Peyer's patch (tissue), 4 donors: ENCODE measurements at regions not wholly inside any gene's neighbourhood (a gene's known extent, or its start where the extent isn't known, plus 50 kb on each side); places are given as distances from the start of the nearest gene placed in this dataset.

Experiments used
- DNase-seq, 3 donors: peaks; one replicate each; pipeline ENCODE4 v3.0.0-alpha.2; 2017 to 2019
- H3K27ac ChIP-seq, 4 donors: fragments of 200-600 bp; sonication (generic); one replicate each; pipeline ENCODE4 v1.5.1; 2016 to 2019
- H3K27me3 ChIP-seq, 2 donors: fragments of 200-600 bp; sonication (generic); one replicate each; pipeline ENCODE4 v1.5.1; 2019
- H3K36me3 ChIP-seq, 3 donors: fragments of 200-600 bp; sonication (generic); one replicate each; pipeline ENCODE4 v1.5.1; 2016 to 2019
- H3K4me1 ChIP-seq, 4 donors: fragments of 200-600 bp; sonication (generic); one replicate each; pipeline ENCODE4 v1.5.1; 2016 to 2019
- H3K4me3 ChIP-seq, 4 donors: fragments of 200-600 bp; sonication (generic); 1 replicate in 3 of 4; 2 replicates in 1 of 4; pipeline ENCODE4 v1.5.1; 2016 to 2019; ENCODE audit warnings: mild to moderate bottlenecking in 1 of 4
- H3K9me3 ChIP-seq, 4 donors: fragments of 200-600 bp; sonication (generic); one replicate each; pipeline ENCODE4 v1.5.1; 2016 to 2019; ENCODE audit warnings: mild to moderate bottlenecking in 1 of 4
- CTCF ChIP-seq, 6 experiments: fragments of 450-650 bp in 4 of 6; fragments of 200-600 bp in 2 of 6; sonication (generic) in 1 of 6; IDR thresholded peaks; one replicate each; pipeline ENCODE4 v1.5.1; 2017 to 2019; ENCODE audit warnings: antibody characterized with exemption in 6 of 6, mild to moderate bottlenecking in 3 of 6, moderate library complexity in 1 of 6
- POLR2A ChIP-seq, 2 donors: fragments of 450-650 bp; IDR thresholded peaks; one replicate each; pipeline ENCODE4 v1.5.1; 2017; ENCODE audit warnings: antibody characterized with exemption in 2 of 2, mild to moderate bottlenecking in 2 of 2, moderate library complexity in 2 of 2

- Histone ChIP-seq H3K27me3 (no peaks in the 10 kb centered on the region), H3K27ac (no peak overlapping the region), H3K36me3 (no peaks in the 10 kb centered on the region), H3K4me3 (no peak overlapping the region), H3K4me1 (peaks cover 0 to 5% (median 0%) of the 10 kb centered on the region in 4 donors), H3K9me3 (no peaks in the 10 kb centered on the region)
- DNase-seq: no peak
- TF ChIP-seq POLR2A (IDR thresholded peaks at IDR 0.05): no peak
- no peak for TF ChIP-seq CTCF (IDR thresholded peaks at IDR 0.05)
Measured at GRCh38 chr6:37095997-37096396, 74.0 kb upstream of the PIM1 start.

GRCh38 chr6:37097335-37097734 lies 72.6 kb upstream of the PIM1 start:
- Histone ChIP-seq H3K4me1 (peaks cover 0 to 12% (median 0%) of the 10 kb centered on the region in 4 donors), H3K27ac (no peak overlapping the region), H3K9me3 (no peaks in the 10 kb centered on the region), H3K4me3 (no peak overlapping the region), H3K27me3 (no peaks in the 10 kb centered on the region), H3K36me3 (no peaks in the 10 kb centered on the region)
- TF ChIP-seq POLR2A (IDR thresholded peaks at IDR 0.05) (no peak), CTCF (IDR thresholded peaks at IDR 0.05) (no peak)
- no peak for DNase-seq

- H3K36me3 ChIP-seq: no peaks in the 10 kb centered on the region
- no peak overlapping the region for H3K4me3 ChIP-seq
- H3K4me1 ChIP-seq: peaks cover 0 to 31% (median 10%) of the 10 kb centered on the region in 4 donors
- H3K27ac ChIP-seq: no peak overlapping the region
- no peak for TF ChIP-seq POLR2A (IDR thresholded peaks at IDR 0.05)
- no peak for TF ChIP-seq CTCF (IDR thresholded peaks at IDR 0.05)
- no peaks in the 10 kb centered on the region for H3K27me3 ChIP-seq
- H3K9me3 ChIP-seq: no peaks in the 10 kb centered on the region
- no peak for DNase-seq
Measured at GRCh38 chr6:37099442-37099841, 70.5 kb upstream of the PIM1 start.

DNA sequence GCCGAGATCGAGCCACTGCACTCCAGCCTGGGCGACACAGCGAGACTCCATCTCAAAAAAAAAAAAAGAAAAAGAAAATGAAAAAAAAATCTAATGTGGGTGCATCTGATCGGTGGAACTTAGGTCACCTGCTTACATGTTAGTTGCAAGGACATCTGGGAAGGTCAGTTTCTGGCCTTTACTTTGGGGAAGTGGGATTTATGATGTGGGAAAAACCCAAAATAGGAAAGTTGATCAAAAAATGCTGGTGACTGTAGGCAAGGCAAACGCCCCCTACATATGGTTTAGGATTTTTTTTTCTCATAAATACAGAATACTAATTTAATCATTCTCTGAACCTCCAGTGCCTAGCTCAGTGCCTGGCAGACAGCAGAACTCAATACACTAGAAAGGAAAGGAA lies 69.2 kb upstream of the PIM1 start:
- H3K27me3 ChIP-seq: no peaks in the 10 kb centered on the region
- peaks cover 0 to 37% (median 10%) of the 10 kb centered on the region in 4 donors for H3K4me1 ChIP-seq
- no peaks in the 10 kb centered on the region for H3K9me3 ChIP-seq
- no peak overlapping the region for H3K27ac ChIP-seq
- DNase-seq: no peak
- no peaks in the 10 kb centered on the region for H3K36me3 ChIP-seq
- TF ChIP-seq CTCF (IDR thresholded peaks at IDR 0.05): no peak
- H3K4me3 ChIP-seq: no peak overlapping the region

GRCh38 chr6:37101991-37102298 lies 68.0 kb upstream of the PIM1 start:
- peaks cover 0 to 37% (median 10%) of the 10 kb centered on the region in 4 donors for H3K4me1 ChIP-seq
- no peak for DNase-seq
- TF ChIP-seq CTCF (IDR thresholded peaks at IDR 0.05): no peak
- no peak for TF ChIP-seq POLR2A (IDR thresholded peaks at IDR 0.05)

More at GRCh38 chr6:37101991-37102298, 68.0 kb upstream of the PIM1 start:
- H3K4me3 ChIP-seq: peak overlapping the region; percentile 35 to 61 (median 43)
- H3K27ac ChIP-seq: peak overlapping the region; percentile 69 to 89 (median 80)
- H3K27me3 ChIP-seq: no peaks in the 10 kb centered on the region
- H3K9me3 ChIP-seq: no peaks in the 10 kb centered on the region
- no peaks in the 10 kb centered on the region for H3K36me3 ChIP-seq
